Hematopoietic multipotent progenitor cell treated with erythropoietin and hydrocortisone succinate and interleukin-3 and kit ligand, for 6 days (in vitro differentiated cells): ENCODE measurements at regions not wholly inside any gene's neighbourhood (a gene's known extent, or its start where the extent isn't known, plus 50 kb on each side); places are given as distances from the start of the nearest gene placed in this dataset.
"Not testable (repeated sequence)": the region's sequence is repeated elsewhere in the genome, so short reads cannot be mapped to it uniquely, and the experiment has no call there.

Experiments
- DNase-seq: peaks from one replicate; pipeline ENCODE4 v3.0.0-alpha.2; 2015

DNA sequence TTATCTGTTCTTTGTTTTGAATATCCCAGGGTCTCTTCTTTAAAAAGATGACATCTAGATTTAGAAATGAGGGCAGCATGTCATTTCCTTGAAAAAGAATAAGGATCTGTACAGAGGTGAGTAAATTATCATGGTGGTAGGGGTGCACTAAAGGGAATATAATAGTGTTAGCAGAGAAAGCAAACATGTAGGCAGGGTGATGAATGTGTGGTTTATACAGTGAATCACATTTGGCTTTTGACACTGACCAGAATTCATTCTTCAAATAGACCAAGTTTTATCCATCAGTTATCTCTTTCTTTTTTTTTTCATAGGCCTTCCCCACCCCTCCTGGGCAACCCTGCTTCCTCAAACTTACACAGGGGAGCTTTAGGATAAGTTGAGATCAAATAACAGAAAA, 184.5 kb upstream of the LRP1B start:
- no peak for DNase-seq

DNA sequence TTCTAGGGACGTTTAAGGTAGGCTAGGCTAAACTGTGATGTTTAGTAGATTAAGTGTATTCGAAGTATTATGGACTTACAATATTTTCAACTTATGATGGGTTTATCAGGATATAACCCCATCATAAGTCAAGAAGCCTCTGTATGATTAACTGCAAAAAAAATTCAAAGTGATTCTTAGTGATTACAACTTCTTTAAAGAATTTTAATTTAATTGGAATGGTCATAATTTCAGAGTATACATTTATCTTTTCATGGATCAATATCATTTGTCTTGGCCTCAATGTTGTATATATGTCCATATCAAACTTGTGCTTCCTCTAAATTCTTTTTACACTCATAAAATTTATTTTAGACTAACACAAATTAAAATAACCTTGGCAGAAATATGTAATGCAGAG, 183.3 kb upstream of the LRP1B start:
- no peak for DNase-seq

DNA sequence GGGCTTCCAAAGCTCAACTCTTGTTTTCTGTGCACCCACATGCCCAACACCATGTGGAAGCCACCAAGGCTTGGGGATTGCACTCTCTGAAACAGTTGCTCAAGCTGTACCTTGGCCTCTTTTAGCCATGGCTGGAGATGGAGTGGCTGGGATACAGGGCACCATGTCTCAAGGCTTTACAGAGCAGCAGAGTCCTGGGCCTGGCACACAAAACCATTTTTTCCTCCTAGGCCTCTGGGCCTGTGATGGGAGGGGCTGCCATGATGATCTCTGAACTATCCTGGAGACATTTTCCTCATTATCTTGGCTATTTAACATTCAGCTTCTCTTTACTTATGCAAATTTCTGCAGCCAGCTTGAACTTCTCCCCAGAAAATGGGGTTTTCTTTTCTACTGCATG, 179.7 kb upstream of the LRP1B start:
- DNase-seq = no peak

DNA sequence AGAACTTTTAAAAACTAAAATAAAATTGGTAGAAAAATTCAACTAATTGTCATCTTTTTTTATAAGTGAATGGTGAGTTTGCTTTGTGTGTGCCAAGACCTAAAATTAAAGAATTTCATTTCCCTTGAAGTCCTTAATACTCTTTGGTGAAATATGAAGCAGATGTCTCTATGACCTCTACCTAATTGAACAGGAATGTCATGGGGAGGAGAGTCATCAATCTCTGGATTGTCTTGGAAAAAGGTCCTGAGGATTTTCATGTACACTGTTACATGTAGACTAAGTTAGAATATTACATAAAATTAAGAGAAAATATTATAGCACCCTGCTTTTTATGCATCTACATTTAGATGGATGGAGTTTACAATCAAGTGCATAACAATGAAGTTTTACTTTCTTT, 177.9 kb upstream of the LRP1B start:
- no peak for DNase-seq

DNA sequence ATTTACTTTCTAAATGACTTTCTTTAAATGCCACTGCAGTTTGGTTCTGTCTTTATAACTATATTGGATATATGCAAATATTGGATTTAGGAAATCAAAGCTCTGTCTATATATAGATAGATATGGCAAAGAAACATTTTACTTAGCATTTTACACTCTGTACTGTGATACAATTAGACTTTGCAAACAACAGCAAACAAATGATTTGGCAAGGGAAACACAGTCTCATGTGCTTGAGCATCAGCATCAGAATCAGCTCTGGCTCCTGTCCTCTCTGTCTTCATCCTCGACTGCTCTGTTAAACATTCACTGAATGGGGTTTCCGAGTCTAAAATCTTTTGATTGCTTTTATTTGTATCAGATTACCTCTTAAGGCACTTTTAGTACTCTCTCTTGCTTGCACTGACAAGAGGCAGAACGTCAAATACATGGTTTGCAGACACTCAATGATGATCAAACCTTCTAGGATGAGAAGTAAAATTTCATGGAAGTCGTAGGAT, 176.8 kb upstream of the LRP1B start:
- DNase-seq = no peak

DNA sequence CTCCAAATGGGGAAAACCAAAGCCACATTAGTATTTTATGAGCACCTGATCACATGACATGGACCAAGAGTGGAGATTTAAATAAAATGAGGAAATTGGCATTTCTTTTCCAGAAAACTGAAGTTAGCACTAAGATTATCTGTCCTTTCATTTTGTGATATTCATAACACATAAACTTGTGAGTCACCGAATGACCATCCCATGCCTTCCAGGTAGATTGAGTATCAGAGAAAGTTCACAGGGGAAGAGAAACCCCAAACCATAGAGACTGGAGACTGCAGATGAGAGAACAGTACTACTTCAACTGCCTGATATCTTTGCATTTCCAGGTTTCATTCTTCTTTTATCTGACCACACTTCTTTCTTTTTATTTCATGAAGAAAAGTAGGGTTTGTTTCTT, 176.3 kb upstream of the LRP1B start:
- DNase-seq = no peak

DNA sequence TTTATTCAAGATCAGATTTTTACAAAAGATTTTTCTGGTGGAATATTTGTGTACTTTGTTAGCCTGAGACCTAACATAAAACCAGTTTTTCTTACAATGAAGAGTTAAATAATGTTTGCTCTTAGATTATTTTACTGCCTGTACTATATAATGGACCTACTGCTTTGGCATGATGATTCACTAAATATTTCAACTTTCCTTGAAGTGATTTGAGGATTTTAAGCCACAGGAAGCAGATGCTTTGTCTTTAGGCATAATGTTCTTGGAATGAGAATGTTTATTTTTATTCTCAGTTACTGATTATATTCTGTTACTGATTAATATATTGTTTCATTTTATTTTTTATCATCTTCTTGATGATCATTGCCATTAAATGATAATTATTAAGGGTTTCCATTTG, 175.3 kb upstream of the LRP1B start:
- DNase-seq = no peak

GRCh38 chr2:142300517-142300916, 169.7 kb upstream of the LRP1B start:
- no peak for DNase-seq

DNA sequence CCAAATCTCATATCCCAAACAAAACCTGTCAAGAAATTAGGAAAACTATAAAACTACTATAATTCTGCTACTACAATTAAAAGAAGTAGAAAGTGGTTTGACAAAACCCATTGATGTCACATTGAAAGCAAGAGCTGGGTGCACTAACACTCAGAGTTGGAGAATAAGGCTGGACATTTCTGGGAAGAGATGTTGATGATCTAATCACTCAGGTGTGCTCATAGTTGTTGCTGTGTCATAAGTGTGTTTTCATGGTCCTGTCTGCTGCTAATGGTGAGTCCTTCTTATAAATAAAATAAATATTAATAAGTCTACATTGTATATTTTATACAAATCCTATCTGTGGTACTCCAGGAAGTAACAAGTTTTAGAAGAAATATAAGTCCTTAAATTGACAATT, 168.2 kb upstream of the LRP1B start:
- DNase-seq = no peak

DNA sequence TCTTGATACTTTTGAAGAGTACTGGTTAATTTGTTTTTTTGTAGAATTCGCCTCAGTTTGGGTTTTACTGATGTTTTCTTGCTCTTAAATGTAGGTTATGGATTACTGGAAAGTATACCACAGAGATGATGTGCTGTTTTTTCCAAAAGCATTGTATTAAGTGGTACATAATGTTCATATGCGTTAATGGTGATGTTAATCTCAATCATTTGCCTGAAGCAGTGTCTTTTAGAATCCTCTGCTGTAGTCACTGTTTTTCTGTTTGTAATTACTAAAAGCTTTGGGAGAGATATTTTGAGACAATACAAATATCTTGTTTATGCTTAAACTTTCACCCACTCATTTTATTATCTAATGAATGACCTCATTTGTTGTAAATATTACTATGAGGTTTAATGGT, 163.4 kb upstream of the LRP1B start:
- DNase-seq = no peak

- DNase-seq = no peak
Observed at GRCh38 chr2:142291969-142292368, 161.2 kb upstream of the LRP1B start.

DNA sequence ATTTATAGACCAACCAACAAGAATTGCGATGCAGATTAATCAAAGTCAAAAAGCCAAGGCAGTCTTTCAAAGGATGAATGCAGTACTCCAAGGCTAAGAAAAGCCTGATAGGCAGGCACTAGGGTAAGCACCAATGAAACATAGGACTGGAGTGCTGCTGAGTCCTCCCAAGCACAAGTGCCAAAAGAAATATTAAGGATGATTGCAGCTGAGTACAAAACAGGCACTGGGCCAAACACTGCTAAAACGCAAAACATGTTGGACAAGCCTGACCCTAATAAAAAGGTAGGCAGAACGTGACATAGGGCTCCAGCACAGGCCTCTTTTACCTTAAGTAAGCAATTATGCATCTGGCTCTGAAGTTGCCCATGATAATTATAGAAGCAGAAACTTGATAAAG, 160.1 kb upstream of the LRP1B start:
- no peak for DNase-seq

DNA sequence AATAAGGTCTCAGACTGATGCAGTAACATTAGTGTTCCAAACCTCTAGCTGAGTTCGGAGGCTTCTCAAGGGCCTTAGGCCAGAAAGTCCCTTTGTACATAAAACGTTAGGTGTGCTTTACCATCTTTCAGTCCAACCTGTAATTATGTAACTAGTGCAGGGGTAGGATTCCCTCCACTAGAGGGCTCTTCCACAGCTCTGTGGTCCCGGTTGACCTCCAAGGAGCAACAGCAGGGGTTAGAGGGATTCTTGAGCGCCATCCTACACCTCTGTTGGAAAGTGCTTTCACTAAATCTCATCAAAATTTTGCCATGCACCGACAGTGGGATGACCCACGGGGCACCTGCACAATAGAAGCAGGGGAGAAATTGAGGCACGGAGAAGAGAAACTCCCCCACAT, 155.8 kb upstream of the LRP1B start:
- DNase-seq = peak; percentile 39

DNA sequence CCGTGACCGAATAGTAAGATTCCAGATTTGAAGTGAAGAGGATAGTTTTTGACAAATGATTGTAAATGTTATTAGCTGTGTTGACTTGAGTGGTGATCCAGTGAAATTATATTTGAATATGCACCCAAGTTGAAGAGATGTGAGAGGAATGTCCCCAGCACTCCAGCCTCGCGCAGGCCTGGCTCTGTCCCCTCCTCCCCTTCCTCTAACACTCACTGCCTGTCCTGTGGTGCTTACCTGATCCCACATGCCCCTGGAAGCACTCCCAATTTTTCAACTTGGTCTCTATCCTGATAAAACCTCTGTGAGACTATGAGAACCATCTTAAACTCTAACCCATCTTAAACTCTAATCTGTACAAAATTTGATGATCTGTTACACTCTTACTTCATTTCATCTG, 154.7 kb upstream of the LRP1B start:
- DNase-seq = no peak

GRCh38 chr2:142284336-142284735, 153.5 kb upstream of the LRP1B start:
- not testable (repeated sequence) for DNase-seq

GRCh38 chr2:142280831-142281230, 150.0 kb upstream of the LRP1B start:
- DNase-seq = no peak

GRCh38 chr2:142270990-142271389, 140.2 kb upstream of the LRP1B start:
- no peak for DNase-seq

DNA sequence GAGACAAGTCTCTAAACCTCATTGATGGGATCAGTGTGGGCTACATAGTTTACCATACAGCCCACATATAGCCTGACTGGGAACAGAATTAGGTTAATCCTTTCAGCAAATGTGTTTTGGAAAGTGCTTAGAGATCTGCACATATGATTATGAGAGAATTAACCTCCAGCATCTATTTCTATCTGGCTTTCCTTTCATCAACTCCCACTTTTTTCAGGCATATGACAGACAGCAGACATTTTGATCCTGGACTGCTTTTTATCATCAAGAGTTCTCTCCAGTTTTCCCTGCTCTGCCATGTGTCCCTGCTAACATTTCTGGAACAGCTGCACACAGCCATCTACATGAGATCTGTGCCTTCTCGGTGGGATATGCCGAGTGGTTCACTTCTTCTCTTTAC, 139.5 kb upstream of the LRP1B start:
- DNase-seq = no peak

GRCh38 chr2:142259356-142259755, 128.5 kb upstream of the LRP1B start:
- no peak for DNase-seq

DNA sequence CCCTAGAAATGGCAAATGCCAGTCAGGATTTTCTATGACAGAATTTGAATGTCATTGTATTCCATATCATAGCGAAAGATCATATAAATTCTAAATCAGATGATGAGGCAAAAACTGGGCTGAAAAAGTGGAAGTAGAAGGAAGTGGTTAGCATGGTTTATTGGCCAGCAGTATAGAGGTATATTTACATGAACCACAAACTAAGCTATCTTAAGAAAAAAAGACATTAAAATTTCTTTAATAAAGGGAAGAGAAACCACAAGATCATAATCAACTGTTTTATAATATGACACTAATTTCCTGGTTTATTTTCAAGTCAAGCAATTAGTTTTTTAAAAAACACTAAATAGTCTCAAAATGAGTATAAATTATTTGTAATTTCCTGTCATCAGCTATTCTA, 123.2 kb upstream of the LRP1B start:
- peak; percentile 3 for DNase-seq

DNA sequence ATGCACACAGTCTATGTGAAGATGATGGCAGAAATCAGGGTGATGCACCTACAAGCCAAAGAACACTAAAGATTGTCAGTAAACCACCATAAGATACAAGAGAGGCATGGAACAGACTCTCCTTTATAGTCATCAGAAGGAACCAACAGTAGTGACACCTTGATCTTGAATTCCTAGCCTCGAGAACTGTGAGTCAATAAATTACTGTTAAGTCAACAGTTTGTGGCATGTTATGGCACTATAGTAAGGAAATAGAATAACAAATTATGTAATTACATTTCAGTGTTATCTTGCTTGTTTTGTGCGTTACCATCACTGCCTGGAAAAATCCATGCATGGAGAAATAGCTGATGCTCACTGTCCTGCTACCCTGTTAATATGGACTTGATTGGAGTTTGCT, 110.2 kb upstream of the LRP1B start:
- no peak for DNase-seq

GRCh38 chr2:142236181-142236580, 105.4 kb upstream of the LRP1B start:
- DNase-seq = no peak

DNA sequence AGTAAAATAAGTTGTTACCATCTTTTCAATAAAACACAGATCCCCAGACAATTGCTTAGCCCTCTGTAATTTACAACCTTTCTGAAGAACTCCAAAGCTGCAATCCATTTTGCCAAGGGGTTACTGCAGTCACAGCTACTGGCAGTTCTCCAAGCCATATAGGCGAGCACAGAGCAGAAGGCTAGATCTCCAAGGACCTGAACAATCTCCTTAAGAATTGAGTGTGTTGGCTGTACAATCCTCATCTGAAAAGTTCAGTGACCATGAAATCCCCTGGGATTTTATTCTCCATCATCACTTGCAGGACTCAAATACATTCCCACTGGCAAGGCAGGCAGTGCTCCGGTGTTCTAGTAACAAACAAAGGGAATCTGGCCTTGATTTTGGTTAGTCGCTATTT, 103.9 kb upstream of the LRP1B start:
- DNase-seq = no peak

- no peak for DNase-seq
Observed at GRCh38 chr2:142223309-142223708, 92.5 kb upstream of the LRP1B start.

- DNase-seq = no peak
Observed at GRCh38 chr2:142222715-142223114, 91.9 kb upstream of the LRP1B start.

GRCh38 chr2:142220901-142221300, 90.1 kb upstream of the LRP1B start:
- DNase-seq = no peak
